ENCODE measurements at regions not wholly inside any gene's neighbourhood (a gene's known extent, or its start where the extent isn't known, plus 50 kb on each side); places are given as distances from the start of the nearest gene placed in this dataset.
"Not testable (repeated sequence)": the region's sequence is repeated elsewhere in the genome, so short reads cannot be mapped to it uniquely, and the experiment has no call there.

DNA sequence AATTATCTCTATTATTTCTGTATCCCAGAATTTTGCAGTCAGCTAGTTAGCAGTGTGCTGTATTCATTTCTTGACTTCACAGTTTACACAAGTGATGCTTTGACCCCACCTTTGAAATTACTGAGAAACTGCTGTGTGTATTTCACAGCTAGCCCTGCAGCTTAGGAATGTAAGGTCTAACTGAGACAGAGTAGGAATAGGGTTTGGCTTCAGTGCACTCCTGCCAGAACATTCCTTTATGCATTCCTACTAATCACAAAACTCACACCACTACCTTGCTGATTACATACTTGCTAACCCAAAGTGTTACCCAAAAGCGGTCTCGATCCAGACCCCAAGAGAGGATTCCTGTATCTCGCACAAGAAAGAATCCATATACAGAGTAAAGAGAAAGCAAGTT lies 551.8 kb downstream of the CDH9 start:
- no peaks in the 10 kb centered on the region for H4K20me1 ChIP-seq (ENCODE audit: insufficient read depth)
- TF ChIP-seq REST (IDR thresholded peaks at IDR 0.05; ENCODE audit: borderline replicate concordance) = no peak
- no peak for TF ChIP-seq TAF1 (IDR thresholded peaks at IDR 0.05; ENCODE audit: low read depth)
- no peak for TF ChIP-seq POLR2AphosphoS5 (IDR thresholded peaks at IDR 0.05)
- no peak for TF ChIP-seq EZH2 (IDR thresholded peaks at IDR 0.05; ENCODE audit: borderline replicate concordance, insufficient read depth, low read length, poor library complexity, severe bottlenecking)
- no peak for TF ChIP-seq EP300 (conservative IDR thresholded peaks at IDR 0.05; ENCODE audit: poor library complexity, severe bottlenecking)
- no peak for TF ChIP-seq MXI1 (conservative IDR thresholded peaks at IDR 0.05; ENCODE audit: poor library complexity, severe bottlenecking)
- no peak for TF ChIP-seq CTCF (IDR thresholded peaks at IDR 0.05; ENCODE audit: poor library complexity, severe bottlenecking)
- TF ChIP-seq RAD21 (conservative IDR thresholded peaks at IDR 0.05) = no peak
- TF ChIP-seq SMC3 (conservative IDR thresholded peaks at IDR 0.05; ENCODE audit: poor library complexity) = no peak
- H3K27me3 ChIP-seq (ENCODE audit: insufficient read depth, low read depth, low read length) = no peaks in the 10 kb centered on the region
- no peak overlapping the region for H2AFZ ChIP-seq (ENCODE audit: low read depth, low read length)
- H3K79me2 ChIP-seq (replicated peaks; ENCODE audit: insufficient read depth, low read length) = no peaks in the 10 kb centered on the region
- no peaks in the 10 kb centered on the region for H3K9me3 ChIP-seq (ENCODE audit: low read length)
- H3K4me3 ChIP-seq (ENCODE audit: low read length) = no peak overlapping the region
- H3K9ac ChIP-seq (ENCODE audit: low read length) = no peak overlapping the region
- H3F3A ChIP-seq (ENCODE audit: insufficient read depth, low read length, poor library complexity, severe bottlenecking) = no peaks in the 10 kb centered on the region
- H3K36me3 ChIP-seq (ENCODE audit: insufficient read depth, low read length) = no peaks in the 10 kb centered on the region
- no peak overlapping the region for H3K27ac ChIP-seq (ENCODE audit: low read length)
- no peak overlapping the region for H3K4me2 ChIP-seq (ENCODE audit: low read length)
- no peaks in the 10 kb centered on the region for H3K9me2 ChIP-seq (ENCODE audit: insufficient read depth, low read length)

DNA sequence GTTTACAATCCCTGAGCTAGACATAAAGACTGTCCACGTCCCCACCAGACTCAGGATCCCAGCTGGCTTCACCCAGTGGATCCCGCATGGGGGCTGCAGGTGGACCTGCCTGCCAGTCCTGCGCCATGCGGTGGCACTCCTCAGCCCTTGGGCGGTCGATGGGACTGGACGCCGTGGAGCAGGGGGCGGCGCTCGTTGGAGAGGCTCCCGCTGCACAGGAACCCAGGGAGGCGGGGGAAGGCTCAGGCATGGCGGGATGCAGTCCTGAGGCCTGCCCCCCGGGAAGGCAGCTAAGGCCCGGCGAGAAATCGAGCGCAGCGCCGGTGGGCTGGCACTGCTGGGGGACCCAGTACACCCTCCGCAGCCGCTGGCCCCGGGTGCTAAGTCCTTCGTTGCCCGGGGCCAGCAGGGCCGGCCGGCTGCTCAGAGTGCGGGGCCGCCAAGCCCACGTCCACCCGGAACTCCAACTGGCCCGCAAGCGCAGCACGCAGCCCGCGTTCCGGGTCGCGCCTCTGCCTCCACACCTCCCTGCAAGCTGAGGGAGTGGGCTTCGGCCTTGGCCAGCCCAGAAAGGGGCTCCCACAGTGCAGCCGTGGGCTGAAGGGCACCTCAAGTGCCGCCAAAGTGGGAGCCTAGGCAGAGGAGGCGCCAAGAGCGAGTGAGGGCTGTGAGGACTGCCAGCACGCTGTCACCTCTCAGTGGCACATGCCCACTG lies 553.1 kb downstream of the CDH9 start:
- not testable (repeated sequence) for H3K9me2 ChIP-seq (ENCODE audit: insufficient read depth, low read length); H3F3A ChIP-seq (ENCODE audit: insufficient read depth, low read length, poor library complexity, severe bottlenecking); H3K27ac ChIP-seq (ENCODE audit: low read length); H3K27me3 ChIP-seq (ENCODE audit: insufficient read depth, low read depth, low read length); H2AFZ ChIP-seq (ENCODE audit: low read depth, low read length); H3K4me3 ChIP-seq (ENCODE audit: low read length); H3K9ac ChIP-seq (ENCODE audit: low read length); H4K20me1 ChIP-seq (ENCODE audit: insufficient read depth); H3K9me3 ChIP-seq (ENCODE audit: low read length); H3K79me2 ChIP-seq (replicated peaks; ENCODE audit: insufficient read depth, low read length); H3K4me2 ChIP-seq (ENCODE audit: low read length); H3K36me3 ChIP-seq (ENCODE audit: insufficient read depth, low read length)
